Testis (tissue), 2 donors: ENCODE measurements at regions not wholly inside any gene's neighbourhood (a gene's known extent, or its start where the extent isn't known, plus 50 kb on each side); places are given as distances from the start of the nearest gene placed in this dataset.

ENCODE experiments used
- POLR2A ChIP-seq: fragments of 450-650 bp; IDR thresholded peaks from one replicate; pipeline ENCODE4 v1.6.1; 2017; ENCODE audit warnings: antibody characterized with exemption, mild to moderate bottlenecking, moderate library complexity
- TF ChIP-seq, protein P1 (sequence below), 3 experiments: fragments of 450-650 bp in 2 of 3; fragments of 200-600 bp in 1 of 3; sonication (generic) in 1 of 3; IDR thresholded peaks; one replicate each; pipeline ENCODE4 v1.5.1; 2016 to 2019; ENCODE audit warnings: antibody characterized with exemption in 3 of 3, mild to moderate bottlenecking in 2 of 3, moderate library complexity in 1 of 3

DNA sequence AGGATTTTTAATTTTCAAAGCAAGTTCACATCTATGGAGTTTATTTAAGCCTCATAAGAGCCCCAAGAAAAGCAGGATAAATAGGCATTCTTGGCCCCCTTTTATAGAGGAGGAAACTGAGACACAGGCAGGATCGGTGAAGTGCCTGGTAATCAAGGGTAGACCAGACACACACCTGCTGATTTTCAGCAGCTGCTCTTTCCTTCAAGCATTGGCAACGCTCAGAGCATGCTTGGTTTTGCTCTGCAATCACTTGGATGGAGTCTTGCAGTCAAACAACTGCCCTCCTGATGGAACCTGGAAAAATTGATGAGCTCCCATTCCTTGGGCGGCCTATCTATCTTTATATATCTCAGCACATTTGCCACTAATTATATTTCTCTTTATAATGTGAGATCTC, 478.9 kb upstream of the CAMK1G start:
- TF ChIP-seq, protein P1, sequence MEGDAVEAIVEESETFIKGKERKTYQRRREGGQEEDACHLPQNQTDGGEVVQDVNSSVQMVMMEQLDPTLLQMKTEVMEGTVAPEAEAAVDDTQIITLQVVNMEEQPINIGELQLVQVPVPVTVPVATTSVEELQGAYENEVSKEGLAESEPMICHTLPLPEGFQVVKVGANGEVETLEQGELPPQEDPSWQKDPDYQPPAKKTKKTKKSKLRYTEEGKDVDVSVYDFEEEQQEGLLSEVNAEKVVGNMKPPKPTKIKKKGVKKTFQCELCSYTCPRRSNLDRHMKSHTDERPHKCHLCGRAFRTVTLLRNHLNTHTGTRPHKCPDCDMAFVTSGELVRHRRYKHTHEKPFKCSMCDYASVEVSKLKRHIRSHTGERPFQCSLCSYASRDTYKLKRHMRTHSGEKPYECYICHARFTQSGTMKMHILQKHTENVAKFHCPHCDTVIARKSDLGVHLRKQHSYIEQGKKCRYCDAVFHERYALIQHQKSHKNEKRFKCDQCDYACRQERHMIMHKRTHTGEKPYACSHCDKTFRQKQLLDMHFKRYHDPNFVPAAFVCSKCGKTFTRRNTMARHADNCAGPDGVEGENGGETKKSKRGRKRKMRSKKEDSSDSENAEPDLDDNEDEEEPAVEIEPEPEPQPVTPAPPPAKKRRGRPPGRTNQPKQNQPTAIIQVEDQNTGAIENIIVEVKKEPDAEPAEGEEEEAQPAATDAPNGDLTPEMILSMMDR (IDR thresholded peaks at IDR 0.05), result no peak
- TF ChIP-seq POLR2A, result no peak
